IPS-20b (cell line): ENCODE measurements at regions not wholly inside any gene's neighbourhood (a gene's known extent, or its start where the extent isn't known, plus 50 kb on each side); places are given as distances from the start of the nearest gene placed in this dataset.

Source experiments
- H3K27ac ChIP-seq: one replicate; pipeline ENCODE4 v1.5.1; 2013; ENCODE audit warnings: low read length
- H3K27me3 ChIP-seq: 2 replicates; pipeline ENCODE4 v1.6.1; 2013; ENCODE audit warnings: mild to moderate bottlenecking, low read length, inconsistent platforms; ENCODE audit not compliant: insufficient read depth
- H3K36me3 ChIP-seq: 2 replicates; pipeline ENCODE4 v1.6.1; 2013; ENCODE audit warnings: low read depth, mild to moderate bottlenecking, inconsistent platforms, low read length, moderate library complexity; ENCODE audit not compliant: insufficient read depth
- H3K4me1 ChIP-seq: 2 replicates; pipeline ENCODE4 v1.6.1; 2013; ENCODE audit warnings: mild to moderate bottlenecking, control low read depth, inconsistent platforms, low read length, moderate library complexity; ENCODE audit not compliant: insufficient read depth
- H3K4me3 ChIP-seq: 2 replicates; pipeline ENCODE4 v1.5.1; 2013; ENCODE audit warnings: mild to moderate bottlenecking, low read length, inconsistent platforms
- H3K9ac ChIP-seq: 2 replicates; pipeline ENCODE4 v1.6.1; 2013; ENCODE audit warnings: low read depth, mild to moderate bottlenecking, inconsistent platforms, low read length, moderate library complexity
- H3K9me3 ChIP-seq: 2 replicates; pipeline ENCODE4 v1.6.1; 2013; ENCODE audit warnings: mild to moderate bottlenecking, low read depth, low read length, inconsistent platforms; ENCODE audit not compliant: insufficient read depth

- H3K9me3 ChIP-seq = no peaks in the 10 kb centered on the region
- H3K36me3 ChIP-seq = no peaks in the 10 kb centered on the region
- no peaks in the 10 kb centered on the region for H3K4me1 ChIP-seq
- H3K9ac ChIP-seq = no peak overlapping the region
- peaks cover 3% of the 10 kb centered on the region; the same call in 1 of the 2 replicates for H3K27me3 ChIP-seq
- no peak overlapping the region for H3K27ac ChIP-seq
- H3K4me3 ChIP-seq = no peak overlapping the region
Observed at GRCh38 chr6:137731960-137732616, 135.0 kb upstream of the TNFAIP3 start.

- no peaks in the 10 kb centered on the region for H3K4me1 ChIP-seq
- H3K27ac ChIP-seq = no peak overlapping the region
- no peaks in the 10 kb centered on the region for H3K9me3 ChIP-seq
- H3K36me3 ChIP-seq = no peaks in the 10 kb centered on the region
- H3K9ac ChIP-seq = no peak overlapping the region
- H3K4me3 ChIP-seq = no peak overlapping the region
- no peaks in the 10 kb centered on the region for H3K27me3 ChIP-seq
Observed at GRCh38 chr6:137733372-137733771, 133.7 kb upstream of the TNFAIP3 start.

GRCh38 chr6:137734005-137734874, 132.8 kb upstream of the TNFAIP3 start:
- Histone ChIP-seq H3K4me1 (no peaks in the 10 kb centered on the region), H3K9ac (no peak overlapping the region)

GRCh38 chr6:137734875-137735182, 132.2 kb upstream of the TNFAIP3 start:
- no peaks in the 10 kb centered on the region for H3K36me3 ChIP-seq
- H3K9me3 ChIP-seq = no peaks in the 10 kb centered on the region
- no peak overlapping the region for H3K27ac ChIP-seq
- H3K4me1 ChIP-seq = no peaks in the 10 kb centered on the region
- no peak overlapping the region for H3K4me3 ChIP-seq
- H3K27me3 ChIP-seq = no peaks in the 10 kb centered on the region
- H3K9ac ChIP-seq = no peak overlapping the region

More at GRCh38 chr6:137734005-137734874, 132.8 kb upstream of the TNFAIP3 start:
- H3K36me3 ChIP-seq = no peaks in the 10 kb centered on the region
- no peak overlapping the region for H3K27ac ChIP-seq
- no peaks in the 10 kb centered on the region for H3K27me3 ChIP-seq
- no peak overlapping the region for H3K4me3 ChIP-seq
- no peaks in the 10 kb centered on the region for H3K9me3 ChIP-seq

- Histone ChIP-seq H3K27ac (no peak overlapping the region), H3K36me3 (no peaks in the 10 kb centered on the region), H3K4me3 (no peak overlapping the region), H3K4me1 (peaks cover 3% of the 10 kb centered on the region; the same call in 1 of the 2 replicates), H3K9me3 (no peaks in the 10 kb centered on the region), H3K27me3 (no peaks in the 10 kb centered on the region), H3K9ac (no peak overlapping the region)
Observed at GRCh38 chr6:137736048-137736818, 130.8 kb upstream of the TNFAIP3 start.

GRCh38 chr6:137736911-137737310, 130.1 kb upstream of the TNFAIP3 start:
- no peak overlapping the region for H3K9ac ChIP-seq
- H3K4me3 ChIP-seq = no peak overlapping the region
- no peak overlapping the region for H3K27ac ChIP-seq
- no peaks in the 10 kb centered on the region for H3K36me3 ChIP-seq
- no peaks in the 10 kb centered on the region for H3K9me3 ChIP-seq
- H3K27me3 ChIP-seq = no peaks in the 10 kb centered on the region
- H3K4me1 ChIP-seq = peaks cover 3% of the 10 kb centered on the region; the same call in 1 of the 2 replicates

- H3K9ac ChIP-seq = no peak overlapping the region
Observed at GRCh38 chr6:137737836-137738596, 129.0 kb upstream of the TNFAIP3 start.

GRCh38 chr6:137738931-137739504, 128.0 kb upstream of the TNFAIP3 start:
- Histone ChIP-seq H3K9ac (no peak overlapping the region), H3K27ac (no peak overlapping the region), H3K9me3 (no peaks in the 10 kb centered on the region), H3K4me3 (no peak overlapping the region), H3K27me3 (no peaks in the 10 kb centered on the region), H3K36me3 (no peaks in the 10 kb centered on the region), H3K4me1 (peaks cover 3% of the 10 kb centered on the region; the same call in 1 of the 2 replicates)

More at GRCh38 chr6:137737836-137738596, 129.0 kb upstream of the TNFAIP3 start:
- Histone ChIP-seq H3K9me3 (no peaks in the 10 kb centered on the region), H3K4me1 (peaks cover 3% of the 10 kb centered on the region; the same call in 1 of the 2 replicates), H3K27ac (no peak overlapping the region), H3K36me3 (no peaks in the 10 kb centered on the region), H3K4me3 (no peak overlapping the region), H3K27me3 (no peaks in the 10 kb centered on the region)

- no peak overlapping the region for H3K4me3 ChIP-seq
- no peaks in the 10 kb centered on the region for H3K27me3 ChIP-seq
- peaks cover 3% of the 10 kb centered on the region; the same call in 1 of the 2 replicates for H3K4me1 ChIP-seq
- no peaks in the 10 kb centered on the region for H3K9me3 ChIP-seq
- no peak overlapping the region for H3K9ac ChIP-seq
- H3K27ac ChIP-seq = no peak overlapping the region
- H3K36me3 ChIP-seq = no peaks in the 10 kb centered on the region
Observed at GRCh38 chr6:137739544-137739943, 127.5 kb upstream of the TNFAIP3 start.

GRCh38 chr6:137740091-137740755, 126.8 kb upstream of the TNFAIP3 start:
- no peak overlapping the region for H3K27ac ChIP-seq
- no peaks in the 10 kb centered on the region for H3K27me3 ChIP-seq
- H3K36me3 ChIP-seq = no peaks in the 10 kb centered on the region
- no peaks in the 10 kb centered on the region for H3K9me3 ChIP-seq
- no peak overlapping the region for H3K4me3 ChIP-seq
- no peak overlapping the region for H3K9ac ChIP-seq
- peaks cover 3% of the 10 kb centered on the region; the same call in 1 of the 2 replicates for H3K4me1 ChIP-seq
